GM06990 (cell line): ENCODE measurements at regions not wholly inside any gene's neighbourhood (a gene's known extent, or its start where the extent isn't known, plus 50 kb on each side); places are given as distances from the start of the nearest gene placed in this dataset.

Experiments
- DNase-seq: peaks from one replicate; pipeline ENCODE4 v3.0.0-alpha.2; 2011; ENCODE audit not compliant: insufficient read length; ENCODE audit errors: extremely low read depth
- H3K27me3 ChIP-seq: replicated peaks from 2 replicates; pipeline ENCODE4 v1.6.0; 2011; ENCODE audit warnings: low read length; ENCODE audit not compliant: control insufficient read depth, insufficient read depth
- H3K36me3 ChIP-seq: 2 replicates; pipeline ENCODE4 v1.5.1; 2011; ENCODE audit warnings: low read length; ENCODE audit not compliant: control insufficient read depth, insufficient read depth
- H3K4me3 ChIP-seq: replicated peaks from 2 replicates; pipeline ENCODE4 v1.5.1; 2011; ENCODE audit warnings: low read depth, mild to moderate bottlenecking, control low read depth, low read length
- TF ChIP-seq, protein P1 (sequence below): IDR thresholded peaks from 2 replicates; pipeline ENCODE4 v1.5.1; 2011; ENCODE audit warnings: low read length, control low read depth, mild to moderate bottlenecking, inconsistent platforms; ENCODE audit not compliant: insufficient read depth, poor library complexity, severe bottlenecking

DNA sequence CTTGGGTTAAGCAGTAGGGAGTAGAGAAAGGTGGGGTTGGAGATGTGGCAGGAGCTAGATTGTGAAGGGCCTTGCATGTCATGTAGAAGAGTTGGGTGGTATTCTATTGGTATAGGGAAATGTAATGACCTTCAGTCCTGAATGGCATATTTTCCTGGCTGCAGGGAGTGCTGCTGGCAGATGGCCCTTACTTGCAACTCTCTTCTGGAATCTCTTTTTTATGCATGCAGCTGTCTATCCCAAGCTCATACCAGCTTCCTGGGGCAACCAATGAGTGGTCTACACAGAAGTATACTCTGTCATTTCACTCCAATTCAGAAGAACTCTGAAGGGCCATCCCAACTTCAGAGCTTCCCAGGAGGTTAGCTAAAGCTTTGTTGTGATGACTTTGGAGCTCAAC lies 144.7 kb upstream of the ANKRD28 start:
- TF ChIP-seq, protein P1, sequence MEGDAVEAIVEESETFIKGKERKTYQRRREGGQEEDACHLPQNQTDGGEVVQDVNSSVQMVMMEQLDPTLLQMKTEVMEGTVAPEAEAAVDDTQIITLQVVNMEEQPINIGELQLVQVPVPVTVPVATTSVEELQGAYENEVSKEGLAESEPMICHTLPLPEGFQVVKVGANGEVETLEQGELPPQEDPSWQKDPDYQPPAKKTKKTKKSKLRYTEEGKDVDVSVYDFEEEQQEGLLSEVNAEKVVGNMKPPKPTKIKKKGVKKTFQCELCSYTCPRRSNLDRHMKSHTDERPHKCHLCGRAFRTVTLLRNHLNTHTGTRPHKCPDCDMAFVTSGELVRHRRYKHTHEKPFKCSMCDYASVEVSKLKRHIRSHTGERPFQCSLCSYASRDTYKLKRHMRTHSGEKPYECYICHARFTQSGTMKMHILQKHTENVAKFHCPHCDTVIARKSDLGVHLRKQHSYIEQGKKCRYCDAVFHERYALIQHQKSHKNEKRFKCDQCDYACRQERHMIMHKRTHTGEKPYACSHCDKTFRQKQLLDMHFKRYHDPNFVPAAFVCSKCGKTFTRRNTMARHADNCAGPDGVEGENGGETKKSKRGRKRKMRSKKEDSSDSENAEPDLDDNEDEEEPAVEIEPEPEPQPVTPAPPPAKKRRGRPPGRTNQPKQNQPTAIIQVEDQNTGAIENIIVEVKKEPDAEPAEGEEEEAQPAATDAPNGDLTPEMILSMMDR: no peak
- Histone ChIP-seq H3K27me3 (no peaks in the 10 kb centered on the region), H3K36me3 (no peaks in the 10 kb centered on the region), H3K4me3 (no peak overlapping the region)
- DNase-seq: no peak

DNA sequence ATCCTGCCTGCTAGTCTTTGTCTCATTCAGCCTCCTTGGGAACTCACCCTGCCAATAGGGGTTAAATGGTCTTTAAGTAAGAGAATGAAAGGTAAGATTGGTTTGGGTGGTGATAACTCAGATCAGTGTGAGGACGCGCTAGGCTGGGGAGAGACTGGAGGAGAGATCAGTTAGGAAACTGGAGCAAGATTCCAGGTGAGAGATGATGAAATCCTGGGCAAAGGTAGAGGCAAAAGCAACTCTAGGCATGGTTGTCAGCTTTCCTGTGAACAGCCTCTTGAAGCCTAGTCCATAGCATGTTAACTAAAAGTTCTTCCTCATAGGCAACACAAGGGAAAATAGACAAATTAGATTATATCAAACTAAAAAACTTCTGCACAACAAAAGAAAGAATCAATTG lies 145.2 kb upstream of the ANKRD28 start:
- Histone ChIP-seq H3K4me3 (no peak overlapping the region), H3K27me3 (no peaks in the 10 kb centered on the region), H3K36me3 (no peaks in the 10 kb centered on the region)
- TF ChIP-seq, protein P1: no peak
- DNase-seq: no peak

DNA sequence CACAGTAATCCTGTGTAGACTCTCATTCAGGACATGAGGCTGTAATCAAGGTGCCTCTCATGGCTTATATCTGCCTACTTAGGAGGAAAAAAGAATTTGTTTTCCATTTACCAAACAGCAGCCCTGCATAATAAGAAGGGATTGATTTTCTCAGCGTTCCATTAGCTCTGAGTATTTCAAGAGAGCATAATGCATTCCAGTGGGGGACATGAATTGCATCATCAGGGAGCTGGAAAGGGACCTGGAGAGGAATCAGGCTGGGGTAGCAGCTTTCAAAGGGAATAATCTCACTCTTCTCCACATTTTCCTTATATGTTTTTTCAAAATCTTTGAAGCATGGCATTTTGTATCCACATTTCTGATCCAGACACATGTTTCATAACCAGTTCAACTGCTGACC lies 150.6 kb upstream of the ANKRD28 start:
- TF ChIP-seq, protein P1: no peak
- no peak overlapping the region for H3K4me3 ChIP-seq
- no peaks in the 10 kb centered on the region for H3K27me3 ChIP-seq
- no peaks in the 10 kb centered on the region for H3K36me3 ChIP-seq
- DNase-seq: no peak

DNA sequence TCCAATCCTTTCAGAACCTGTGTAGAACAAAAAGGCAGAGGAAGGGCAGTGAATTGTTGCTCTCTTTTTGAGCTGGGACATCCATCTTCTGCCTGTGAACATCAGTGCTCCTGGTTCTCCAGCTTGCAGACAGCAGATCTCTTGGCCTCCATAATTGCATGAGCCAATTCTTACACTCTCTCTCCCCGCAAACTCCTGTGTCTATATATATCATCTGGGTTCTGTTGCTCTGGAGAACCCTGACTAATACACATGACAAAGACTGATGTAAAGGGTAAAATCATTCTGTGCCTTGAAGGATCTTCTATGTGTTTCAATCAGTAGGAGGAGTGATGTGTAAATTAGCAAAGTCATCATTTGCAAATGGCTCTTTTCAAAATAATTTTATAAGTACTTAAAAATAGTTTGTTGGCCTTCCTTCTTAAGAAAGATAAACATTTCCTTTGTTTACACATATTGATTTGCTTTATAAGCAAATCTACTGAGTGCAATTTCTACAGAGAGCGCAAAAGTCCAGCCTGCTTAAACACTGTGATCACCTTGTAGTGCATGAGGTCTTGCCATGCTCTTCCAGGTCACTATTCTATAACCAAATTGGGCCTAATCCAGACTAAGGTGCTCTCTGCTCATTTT lies 154.9 kb upstream of the ANKRD28 start:
- no peaks in the 10 kb centered on the region for H3K27me3 ChIP-seq
- DNase-seq: no peak
- TF ChIP-seq, protein P1: no peak

DNA sequence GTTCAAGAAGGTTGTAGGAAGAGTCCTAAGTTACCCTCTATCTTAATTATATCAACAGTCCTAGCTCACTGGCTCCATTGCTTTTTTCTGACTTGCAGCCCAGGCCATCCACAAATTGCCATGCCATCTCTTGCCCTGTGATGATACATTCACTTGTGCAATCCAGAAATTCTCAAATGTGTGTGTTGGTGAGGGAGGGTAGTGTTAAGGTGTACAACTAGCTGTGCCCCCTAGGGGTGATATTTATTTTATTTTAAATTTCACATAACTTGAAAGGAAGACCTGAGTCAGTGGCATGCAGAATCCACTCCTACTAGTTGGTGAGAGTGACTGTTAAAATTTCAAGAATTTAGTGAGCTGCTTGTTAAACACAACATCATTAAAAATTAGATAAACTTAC lies 156.1 kb upstream of the ANKRD28 start:
- no peaks in the 10 kb centered on the region for H3K27me3 ChIP-seq
- TF ChIP-seq, protein P1: peak; percentile 36
- no peak overlapping the region for H3K4me3 ChIP-seq
- no peaks in the 10 kb centered on the region for H3K36me3 ChIP-seq
- DNase-seq: no peak

More for the DNA sequence above, 154.9 kb upstream of the ANKRD28 start:
- no peaks in the 10 kb centered on the region for H3K36me3 ChIP-seq
- no peak overlapping the region for H3K4me3 ChIP-seq

DNA sequence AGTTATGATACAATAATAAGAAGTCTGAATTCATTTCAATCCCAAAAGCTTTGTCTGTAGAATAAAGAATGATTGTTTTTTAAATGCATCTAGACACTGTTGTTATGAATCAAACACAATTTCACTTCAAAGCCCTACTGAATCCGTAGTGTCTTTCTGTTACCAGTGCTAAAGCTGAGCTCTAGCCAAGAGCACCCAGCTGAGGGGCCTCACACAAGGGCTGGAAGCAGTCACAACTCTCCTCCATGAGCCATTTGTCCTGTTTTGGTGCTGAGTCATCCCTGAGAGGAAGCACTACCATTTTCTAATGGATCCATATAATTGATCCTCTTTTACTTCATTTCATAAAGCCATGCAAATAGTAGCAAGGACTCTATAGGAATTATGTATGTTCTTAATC lies 158.2 kb upstream of the ANKRD28 start:
- TF ChIP-seq, protein P1: no peak
- Histone ChIP-seq H3K27me3 (no peaks in the 10 kb centered on the region), H3K4me3 (no peak overlapping the region), H3K36me3 (no peaks in the 10 kb centered on the region)
- no peak for DNase-seq
